Peyer's patch (tissue), 4 donors: ENCODE measurements at regions not wholly inside any gene's neighbourhood (a gene's known extent, or its start where the extent isn't known, plus 50 kb on each side); places are given as distances from the start of the nearest gene placed in this dataset.

Source experiments
- DNase-seq, 3 donors: peaks; one replicate each; pipeline ENCODE4 v3.0.0-alpha.2; 2017 to 2019
- H3K27ac ChIP-seq, 4 donors: fragments of 200-600 bp; sonication (generic); one replicate each; pipeline ENCODE4 v1.5.1; 2016 to 2019
- H3K27me3 ChIP-seq, 2 donors: fragments of 200-600 bp; sonication (generic); one replicate each; pipeline ENCODE4 v1.5.1; 2019
- H3K36me3 ChIP-seq, 3 donors: fragments of 200-600 bp; sonication (generic); one replicate each; pipeline ENCODE4 v1.5.1; 2016 to 2019
- H3K4me1 ChIP-seq, 4 donors: fragments of 200-600 bp; sonication (generic); one replicate each; pipeline ENCODE4 v1.5.1; 2016 to 2019
- H3K4me3 ChIP-seq, 4 donors: fragments of 200-600 bp; sonication (generic); 1 replicate in 3 of 4; 2 replicates in 1 of 4; pipeline ENCODE4 v1.5.1; 2016 to 2019; ENCODE audit warnings: mild to moderate bottlenecking in 1 of 4
- H3K9me3 ChIP-seq, 4 donors: fragments of 200-600 bp; sonication (generic); one replicate each; pipeline ENCODE4 v1.5.1; 2016 to 2019; ENCODE audit warnings: mild to moderate bottlenecking in 1 of 4
- POLR2A ChIP-seq, 2 donors: fragments of 450-650 bp; IDR thresholded peaks; one replicate each; pipeline ENCODE4 v1.5.1; 2017; ENCODE audit warnings: antibody characterized with exemption in 2 of 2, mild to moderate bottlenecking in 2 of 2, moderate library complexity in 2 of 2
- TF ChIP-seq, protein P1 (sequence below), 6 experiments: fragments of 450-650 bp in 4 of 6; fragments of 200-600 bp in 2 of 6; sonication (generic) in 1 of 6; IDR thresholded peaks; one replicate each; pipeline ENCODE4 v1.5.1; 2017 to 2019; ENCODE audit warnings: antibody characterized with exemption in 6 of 6, mild to moderate bottlenecking in 3 of 6, moderate library complexity in 1 of 6

DNA sequence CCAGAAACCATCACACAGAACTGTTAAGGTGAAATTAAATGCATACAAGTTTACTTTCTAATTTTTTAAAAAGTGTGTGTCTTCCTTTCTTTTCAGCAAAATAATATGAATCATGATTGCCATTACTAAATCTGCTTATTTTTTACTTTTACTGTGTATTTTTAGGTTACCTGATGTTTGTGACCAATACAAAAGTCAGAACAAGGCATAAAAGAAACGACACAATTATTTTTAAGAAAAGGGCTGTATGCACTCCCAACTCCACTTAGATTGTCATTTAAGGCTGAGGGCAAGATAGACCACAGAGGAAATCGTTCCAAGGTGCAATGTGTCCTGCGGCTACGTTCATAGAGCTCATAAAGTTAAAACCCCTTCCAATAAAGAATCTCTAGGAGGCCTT is 797.0 kb downstream of the TDRD15 start:
- peaks cover 0 to 11% (median 0%) of the 10 kb centered on the region in 4 donors for H3K9me3 ChIP-seq
- no peak for TF ChIP-seq POLR2A (IDR thresholded peaks at IDR 0.05)
- TF ChIP-seq, protein P1, sequence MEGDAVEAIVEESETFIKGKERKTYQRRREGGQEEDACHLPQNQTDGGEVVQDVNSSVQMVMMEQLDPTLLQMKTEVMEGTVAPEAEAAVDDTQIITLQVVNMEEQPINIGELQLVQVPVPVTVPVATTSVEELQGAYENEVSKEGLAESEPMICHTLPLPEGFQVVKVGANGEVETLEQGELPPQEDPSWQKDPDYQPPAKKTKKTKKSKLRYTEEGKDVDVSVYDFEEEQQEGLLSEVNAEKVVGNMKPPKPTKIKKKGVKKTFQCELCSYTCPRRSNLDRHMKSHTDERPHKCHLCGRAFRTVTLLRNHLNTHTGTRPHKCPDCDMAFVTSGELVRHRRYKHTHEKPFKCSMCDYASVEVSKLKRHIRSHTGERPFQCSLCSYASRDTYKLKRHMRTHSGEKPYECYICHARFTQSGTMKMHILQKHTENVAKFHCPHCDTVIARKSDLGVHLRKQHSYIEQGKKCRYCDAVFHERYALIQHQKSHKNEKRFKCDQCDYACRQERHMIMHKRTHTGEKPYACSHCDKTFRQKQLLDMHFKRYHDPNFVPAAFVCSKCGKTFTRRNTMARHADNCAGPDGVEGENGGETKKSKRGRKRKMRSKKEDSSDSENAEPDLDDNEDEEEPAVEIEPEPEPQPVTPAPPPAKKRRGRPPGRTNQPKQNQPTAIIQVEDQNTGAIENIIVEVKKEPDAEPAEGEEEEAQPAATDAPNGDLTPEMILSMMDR (IDR thresholded peaks at IDR 0.05) = no peak

GRCh38 chr2:21924640-21925285 is 801.0 kb downstream of the TDRD15 start:
- DNase-seq = no peak
- no peak overlapping the region for H3K4me3 ChIP-seq
- H3K36me3 ChIP-seq = no peaks in the 10 kb centered on the region
- TF ChIP-seq POLR2A (IDR thresholded peaks at IDR 0.05) = no peak
- TF ChIP-seq, protein P1 (IDR thresholded peaks at IDR 0.05) = no peak
- no peaks in the 10 kb centered on the region for H3K27me3 ChIP-seq
- no peak overlapping the region for H3K27ac ChIP-seq
- H3K9me3 ChIP-seq = peaks cover 0 to 14% (median 0%) of the 10 kb centered on the region in 4 donors
- H3K4me1 ChIP-seq = no peaks in the 10 kb centered on the region

More for the DNA sequence above, 797.0 kb downstream of the TDRD15 start:
- Histone ChIP-seq H3K4me3 (no peak overlapping the region), H3K27me3 (no peaks in the 10 kb centered on the region), H3K36me3 (no peaks in the 10 kb centered on the region), H3K27ac (no peak overlapping the region), H3K4me1 (no peaks in the 10 kb centered on the region)
- DNase-seq = no peak

DNA sequence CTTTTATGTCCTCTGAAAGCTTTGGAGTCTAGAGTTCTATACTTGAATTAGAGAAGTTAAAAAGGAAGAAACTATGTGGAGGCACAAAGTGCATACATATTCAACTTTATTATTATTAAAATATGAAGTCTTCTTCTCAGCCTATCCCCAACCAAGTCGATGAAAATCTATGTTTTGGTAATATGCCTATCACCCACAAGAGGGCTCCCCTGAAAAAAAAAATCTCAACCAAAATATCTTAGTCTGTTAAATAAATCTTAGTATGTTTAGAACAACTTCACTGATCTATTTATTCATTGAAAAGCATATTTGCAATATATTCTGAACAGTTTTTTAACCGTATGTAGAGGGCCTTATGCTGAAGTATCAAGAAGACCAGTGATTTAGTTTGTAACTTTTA is 804.5 kb downstream of the TDRD15 start:
- H3K4me1 ChIP-seq = no peaks in the 10 kb centered on the region
- H3K4me3 ChIP-seq = no peak overlapping the region
- DNase-seq = no peak
- no peak overlapping the region for H3K27ac ChIP-seq
- H3K9me3 ChIP-seq = peaks cover 0 to 14% (median 0%) of the 10 kb centered on the region in 4 donors
- no peaks in the 10 kb centered on the region for H3K36me3 ChIP-seq
- H3K27me3 ChIP-seq = no peaks in the 10 kb centered on the region
- TF ChIP-seq, protein P1 (IDR thresholded peaks at IDR 0.05) = no peak
- TF ChIP-seq POLR2A (IDR thresholded peaks at IDR 0.05) = no peak

DNA sequence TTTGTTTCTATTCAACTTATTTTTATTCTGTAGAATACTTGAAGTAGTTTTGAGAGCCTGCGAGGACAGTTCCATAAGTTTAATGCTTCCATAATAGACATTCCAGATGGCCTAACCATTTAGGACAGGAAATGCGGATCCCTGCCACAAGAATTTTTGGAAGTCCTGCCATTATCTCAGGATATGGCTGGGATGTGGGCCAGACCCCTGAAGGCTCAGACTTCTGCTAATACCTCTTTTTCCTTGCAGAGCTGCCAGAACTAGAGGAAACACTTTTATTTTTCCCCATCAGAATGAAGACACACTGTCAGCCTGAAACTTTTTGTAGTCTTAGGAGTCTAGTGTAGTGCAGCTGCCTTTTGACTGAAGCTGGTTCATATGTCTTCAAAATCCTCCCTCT is 806.5 kb downstream of the TDRD15 start:
- DNase-seq = no peak
- H3K4me3 ChIP-seq = no peak overlapping the region
- no peaks in the 10 kb centered on the region for H3K27me3 ChIP-seq
- no peaks in the 10 kb centered on the region for H3K4me1 ChIP-seq
- no peaks in the 10 kb centered on the region for H3K36me3 ChIP-seq
- peaks cover 0 to 7% (median 0%) of the 10 kb centered on the region in 4 donors for H3K9me3 ChIP-seq
- TF ChIP-seq POLR2A (IDR thresholded peaks at IDR 0.05) = no peak
- TF ChIP-seq, protein P1 (IDR thresholded peaks at IDR 0.05) = no peak
- H3K27ac ChIP-seq = no peak overlapping the region

GRCh38 chr2:21939967-21940366 is 816.2 kb downstream of the TDRD15 start:
- Histone ChIP-seq H3K27me3 (no peaks in the 10 kb centered on the region), H3K9me3 (no peaks in the 10 kb centered on the region), H3K27ac (no peak overlapping the region), H3K4me3 (no peak overlapping the region), H3K4me1 (no peaks in the 10 kb centered on the region), H3K36me3 (no peaks in the 10 kb centered on the region)
- DNase-seq = no peak
- TF ChIP-seq, protein P1 (IDR thresholded peaks at IDR 0.05) = no peak
- TF ChIP-seq POLR2A (IDR thresholded peaks at IDR 0.05) = no peak
